ENCODE measurements at regions not wholly inside any gene's neighbourhood (a gene's known extent, or its start where the extent isn't known, plus 50 kb on each side); places are given as distances from the start of the nearest gene placed in this dataset.

DNA sequence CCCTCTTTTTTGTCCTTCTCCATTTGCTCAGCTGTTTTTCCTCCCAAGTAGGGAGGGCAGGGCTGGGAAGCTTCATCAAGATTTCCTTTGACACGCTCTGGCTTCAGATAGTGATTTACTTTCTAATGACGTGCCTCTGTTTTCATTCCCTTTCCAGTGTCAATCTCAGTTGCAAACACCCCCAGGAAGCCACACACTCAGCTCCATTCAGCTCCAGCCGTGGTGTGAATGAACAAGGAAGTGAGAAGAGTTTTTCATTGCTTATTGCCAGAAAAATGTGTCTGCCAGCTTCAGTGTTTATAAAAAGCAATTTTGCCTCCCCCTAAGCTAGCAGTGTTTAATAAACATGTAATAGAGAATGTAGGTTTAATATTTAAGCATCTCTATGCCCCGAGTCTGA, 108.7 kb upstream of the DPP6 start:
- CTCF ChIA-PET: no interaction called here
- no peak for ATAC-seq

DNA sequence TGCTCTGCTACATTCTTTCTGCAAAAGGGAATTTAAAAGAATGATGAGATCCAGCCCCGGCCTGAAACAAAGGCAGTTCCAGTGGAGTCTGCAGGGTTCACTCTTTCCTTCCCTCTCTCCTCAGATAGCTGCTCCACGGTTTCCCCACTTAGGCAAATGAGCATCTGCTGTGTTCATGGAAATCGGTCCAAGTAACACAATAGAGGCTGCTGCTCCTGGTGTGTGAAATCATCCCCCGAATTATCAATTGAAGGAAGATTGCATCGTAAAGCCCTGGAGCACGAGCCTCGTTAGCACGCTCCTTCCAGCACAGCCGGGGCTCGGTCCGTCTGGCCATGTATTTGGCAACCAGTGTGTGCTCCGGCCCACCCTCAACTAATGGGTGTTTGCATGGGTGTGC, 108.3 kb upstream of the DPP6 start:
- Histone ChIP-seq H3K4me1 (ENCODE audit: control insufficient read depth, insufficient read depth, low read length) (no peaks in the 10 kb centered on the region), H3K36me3 (ENCODE audit: control insufficient read depth, insufficient read depth, low read length) (no peaks in the 10 kb centered on the region), H3K27ac (ENCODE audit: low read length) (no peak overlapping the region), H3K27me3 (ENCODE audit: control insufficient read depth, insufficient read depth, low read length) (no peaks in the 10 kb centered on the region; the same call in 1 of the 2 replicates), H3K4me3 (ENCODE audit: low read depth in 2 of 2, low read length in 2 of 2) (no peak overlapping the region), H3K9me3 (ENCODE audit: control insufficient read depth, insufficient read depth, low read depth, low read length) (no peaks in the 10 kb centered on the region)
- no TSS peak for BruUV-seq (replicated peaks)
- CTCF ChIA-PET: no interaction called here
- no peak for DNase-seq (ENCODE audit: low read depth, low spot score)
- no peak for ATAC-seq
- POLR2A ChIA-PET: no interaction called here
- in situ Hi-C loops (cut with HindIII; ENCODE audit: low pct_unique_long_range_greater_than_20kb, low sequenced_read_pairs): no loop called here
- TF ChIP-seq, protein P1, sequence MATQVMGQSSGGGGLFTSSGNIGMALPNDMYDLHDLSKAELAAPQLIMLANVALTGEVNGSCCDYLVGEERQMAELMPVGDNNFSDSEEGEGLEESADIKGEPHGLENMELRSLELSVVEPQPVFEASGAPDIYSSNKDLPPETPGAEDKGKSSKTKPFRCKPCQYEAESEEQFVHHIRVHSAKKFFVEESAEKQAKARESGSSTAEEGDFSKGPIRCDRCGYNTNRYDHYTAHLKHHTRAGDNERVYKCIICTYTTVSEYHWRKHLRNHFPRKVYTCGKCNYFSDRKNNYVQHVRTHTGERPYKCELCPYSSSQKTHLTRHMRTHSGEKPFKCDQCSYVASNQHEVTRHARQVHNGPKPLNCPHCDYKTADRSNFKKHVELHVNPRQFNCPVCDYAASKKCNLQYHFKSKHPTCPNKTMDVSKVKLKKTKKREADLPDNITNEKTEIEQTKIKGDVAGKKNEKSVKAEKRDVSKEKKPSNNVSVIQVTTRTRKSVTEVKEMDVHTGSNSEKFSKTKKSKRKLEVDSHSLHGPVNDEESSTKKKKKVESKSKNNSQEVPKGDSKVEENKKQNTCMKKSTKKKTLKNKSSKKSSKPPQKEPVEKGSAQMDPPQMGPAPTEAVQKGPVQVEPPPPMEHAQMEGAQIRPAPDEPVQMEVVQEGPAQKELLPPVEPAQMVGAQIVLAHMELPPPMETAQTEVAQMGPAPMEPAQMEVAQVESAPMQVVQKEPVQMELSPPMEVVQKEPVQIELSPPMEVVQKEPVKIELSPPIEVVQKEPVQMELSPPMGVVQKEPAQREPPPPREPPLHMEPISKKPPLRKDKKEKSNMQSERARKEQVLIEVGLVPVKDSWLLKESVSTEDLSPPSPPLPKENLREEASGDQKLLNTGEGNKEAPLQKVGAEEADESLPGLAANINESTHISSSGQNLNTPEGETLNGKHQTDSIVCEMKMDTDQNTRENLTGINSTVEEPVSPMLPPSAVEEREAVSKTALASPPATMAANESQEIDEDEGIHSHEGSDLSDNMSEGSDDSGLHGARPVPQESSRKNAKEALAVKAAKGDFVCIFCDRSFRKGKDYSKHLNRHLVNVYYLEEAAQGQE (IDR thresholded peaks at IDR 0.05; ENCODE audit: insufficient read depth in 1 of 2, low read depth in 2 of 2, low read length in 1 of 2): no peak
- TF ChIP-seq, protein P2, sequence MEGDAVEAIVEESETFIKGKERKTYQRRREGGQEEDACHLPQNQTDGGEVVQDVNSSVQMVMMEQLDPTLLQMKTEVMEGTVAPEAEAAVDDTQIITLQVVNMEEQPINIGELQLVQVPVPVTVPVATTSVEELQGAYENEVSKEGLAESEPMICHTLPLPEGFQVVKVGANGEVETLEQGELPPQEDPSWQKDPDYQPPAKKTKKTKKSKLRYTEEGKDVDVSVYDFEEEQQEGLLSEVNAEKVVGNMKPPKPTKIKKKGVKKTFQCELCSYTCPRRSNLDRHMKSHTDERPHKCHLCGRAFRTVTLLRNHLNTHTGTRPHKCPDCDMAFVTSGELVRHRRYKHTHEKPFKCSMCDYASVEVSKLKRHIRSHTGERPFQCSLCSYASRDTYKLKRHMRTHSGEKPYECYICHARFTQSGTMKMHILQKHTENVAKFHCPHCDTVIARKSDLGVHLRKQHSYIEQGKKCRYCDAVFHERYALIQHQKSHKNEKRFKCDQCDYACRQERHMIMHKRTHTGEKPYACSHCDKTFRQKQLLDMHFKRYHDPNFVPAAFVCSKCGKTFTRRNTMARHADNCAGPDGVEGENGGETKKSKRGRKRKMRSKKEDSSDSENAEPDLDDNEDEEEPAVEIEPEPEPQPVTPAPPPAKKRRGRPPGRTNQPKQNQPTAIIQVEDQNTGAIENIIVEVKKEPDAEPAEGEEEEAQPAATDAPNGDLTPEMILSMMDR (IDR thresholded peaks at IDR 0.05): no peak
- TF ChIP-seq TCF7L2 (IDR thresholded peaks at IDR 0.05; ENCODE audit: low read depth, low read length) (no peak), SIN3A (IDR thresholded peaks at IDR 0.05; ENCODE audit: borderline replicate concordance, insufficient read depth, low read depth, low read length) (no peak)
- intact Hi-C loops (cut with micrococcal nuclease; ENCODE audit: unreplicated experiment): no loop called here

More for the DNA sequence above, 108.7 kb upstream of the DPP6 start:
- TF ChIP-seq, protein P2 (IDR thresholded peaks at IDR 0.05): no peak
- TF ChIP-seq TCF7L2 (IDR thresholded peaks at IDR 0.05; ENCODE audit: low read depth, low read length): no peak
- TF ChIP-seq, protein P1 (IDR thresholded peaks at IDR 0.05; ENCODE audit: insufficient read depth in 1 of 2, low read depth in 2 of 2, low read length in 1 of 2): no peak
- TF ChIP-seq POLR2AphosphoS5 (IDR thresholded peaks at IDR 0.05; ENCODE audit: low read depth, low read length): no peak
- no peak for TF ChIP-seq SIN3A (IDR thresholded peaks at IDR 0.05; ENCODE audit: borderline replicate concordance, insufficient read depth, low read depth, low read length)
- no peaks in the 10 kb centered on the region; the same call in 1 of the 2 replicates for H3K27me3 ChIP-seq (ENCODE audit: control insufficient read depth, insufficient read depth, low read length)
- H3K4me3 ChIP-seq (ENCODE audit: low read depth in 2 of 2, low read length in 2 of 2): no peak overlapping the region
- H3K4me1 ChIP-seq (ENCODE audit: control insufficient read depth, insufficient read depth, low read length): no peaks in the 10 kb centered on the region
- no peaks in the 10 kb centered on the region for H3K36me3 ChIP-seq (ENCODE audit: control insufficient read depth, insufficient read depth, low read length)
- intact Hi-C loops (cut with micrococcal nuclease; ENCODE audit: unreplicated experiment) (no loop called here), in situ Hi-C loops (cut with HindIII; ENCODE audit: low pct_unique_long_range_greater_than_20kb, low sequenced_read_pairs) (no loop called here)
- no peak for DNase-seq (ENCODE audit: low read depth, low spot score)
- H3K9me3 ChIP-seq (ENCODE audit: control insufficient read depth, insufficient read depth, low read depth, low read length): no peaks in the 10 kb centered on the region
- BruUV-seq (replicated peaks): no TSS peak
- POLR2A ChIA-PET: no interaction called here
- no peak overlapping the region for H3K27ac ChIP-seq (ENCODE audit: low read length)
